ENCODE measurements at regions not wholly inside any gene's neighbourhood (a gene's known extent, or its start where the extent isn't known, plus 50 kb on each side); places are given as distances from the start of the nearest gene placed in this dataset.

GRCh38 chr9:107760469-107761242 is 271.1 kb upstream of the KLF4 start:
- dilution Hi-C loops (cut with MboI; ENCODE audit: extremely low pct_ligation_motif_present, low sequenced_read_pairs), result no loop called here
- TF ChIP-seq CTCF (optimal IDR thresholded peaks at IDR 0.05 in 1 of 3, IDR thresholded peaks at IDR 0.05 in 1 of 3, conservative IDR thresholded peaks at IDR 0.05 in 1 of 3; ENCODE audit: extremely low read depth in 1 of 3, insufficient read depth in 2 of 3, low read length in 3 of 3), result no peak
- no peak for TF ChIP-seq EZH2 (IDR thresholded peaks at IDR 0.05; ENCODE audit: low read length)

GRCh38 chr9:107759823-107760166 is 270.2 kb upstream of the KLF4 start:
- Histone ChIP-seq H2AFZ (ENCODE audit: control insufficient read depth, low read length) (no peak overlapping the region), H3K4me2 (ENCODE audit: control insufficient read depth, extremely low read depth, insufficient read depth, low read depth, low read length) (no peak overlapping the region), H3K9ac (ENCODE audit: control insufficient read depth, extremely low read depth, insufficient read depth, low read length) (no peak overlapping the region), H4K20me1 (ENCODE audit: control insufficient read depth, extremely low read depth, insufficient read depth, low read length) (no peaks in the 10 kb centered on the region), H3K9me1 (ENCODE audit: control insufficient read depth, extremely low read depth, insufficient read depth, low read length) (no peaks in the 10 kb centered on the region), H3K79me2 (ENCODE audit: control insufficient read depth, insufficient read depth, low read length) (no peaks in the 10 kb centered on the region), H3K27ac (ENCODE audit: control insufficient read depth, insufficient read depth, low read length) (no peak overlapping the region), H3K36me3 (ENCODE audit: control insufficient read depth in 2 of 2, extremely low read depth in 1 of 2, insufficient read depth in 2 of 2, low read length in 2 of 2) (no peaks in the 10 kb centered on the region), H3K9me3 (ENCODE audit: control insufficient read depth, low read depth, low read length) (no peaks in the 10 kb centered on the region), H3K4me1 (ENCODE audit: control insufficient read depth, extremely low read depth, insufficient read depth, low read length) (peaks cover 14% of the 10 kb centered on the region), H3K27me3 (ENCODE audit: control insufficient read depth, extremely low read depth, insufficient read depth, low read length) (no peaks in the 10 kb centered on the region), H3K4me3 (ENCODE audit: control insufficient read depth in 2 of 3, extremely low read depth in 1 of 3, insufficient read depth in 2 of 3, low read depth in 1 of 3, low read length in 3 of 3) (no peak overlapping the region)
- dilution Hi-C loops (cut with MboI; ENCODE audit: extremely low pct_ligation_motif_present, low sequenced_read_pairs), result no loop called here
- DNase-seq (ENCODE audit: low read depth, low spot score), result no peak
- TF ChIP-seq CTCF (optimal IDR thresholded peaks at IDR 0.05 in 1 of 3, IDR thresholded peaks at IDR 0.05 in 1 of 3, conservative IDR thresholded peaks at IDR 0.05 in 1 of 3; ENCODE audit: extremely low read depth in 1 of 3, insufficient read depth in 2 of 3, low read length in 3 of 3) (no peak), EZH2 (IDR thresholded peaks at IDR 0.05; ENCODE audit: low read length) (no peak)
- no peak for FAIRE-seq

More at GRCh38 chr9:107760469-107761242, 271.1 kb upstream of the KLF4 start:
- Histone ChIP-seq H4K20me1 (ENCODE audit: control insufficient read depth, extremely low read depth, insufficient read depth, low read length) (no peaks in the 10 kb centered on the region), H3K36me3 (ENCODE audit: control insufficient read depth in 2 of 2, extremely low read depth in 1 of 2, insufficient read depth in 2 of 2, low read length in 2 of 2) (no peaks in the 10 kb centered on the region), H3K9me1 (ENCODE audit: control insufficient read depth, extremely low read depth, insufficient read depth, low read length) (no peaks in the 10 kb centered on the region), H3K4me1 (ENCODE audit: control insufficient read depth, extremely low read depth, insufficient read depth, low read length) (peaks cover 6% of the 10 kb centered on the region), H3K4me2 (ENCODE audit: control insufficient read depth, extremely low read depth, insufficient read depth, low read depth, low read length) (no peak overlapping the region), H3K9me3 (ENCODE audit: control insufficient read depth, low read depth, low read length) (no peaks in the 10 kb centered on the region), H3K9ac (ENCODE audit: control insufficient read depth, extremely low read depth, insufficient read depth, low read length) (no peak overlapping the region), H3K27me3 (ENCODE audit: control insufficient read depth, extremely low read depth, insufficient read depth, low read length) (no peaks in the 10 kb centered on the region), H3K4me3 (ENCODE audit: control insufficient read depth in 2 of 3, extremely low read depth in 1 of 3, insufficient read depth in 2 of 3, low read depth in 1 of 3, low read length in 3 of 3) (no peak overlapping the region), H2AFZ (ENCODE audit: control insufficient read depth, low read length) (no peak overlapping the region), H3K79me2 (ENCODE audit: control insufficient read depth, insufficient read depth, low read length) (no peaks in the 10 kb centered on the region), H3K27ac (ENCODE audit: control insufficient read depth, insufficient read depth, low read length) (no peak overlapping the region)
- no peak for DNase-seq (ENCODE audit: low read depth, low spot score)
- no peak for FAIRE-seq

Measured in keratinocyte (primary cell).